ENCODE measurements at regions not wholly inside any gene's neighbourhood (a gene's known extent, or its start where the extent isn't known, plus 50 kb on each side); places are given as distances from the start of the nearest gene placed in this dataset.

- TF ChIP-seq CTCF (IDR thresholded peaks at IDR 0.05) (no peak), POLR2AphosphoS5 (IDR thresholded peaks at IDR 0.05; ENCODE audit: low read depth, low read length) (no peak)
Measured at GRCh38 chr1:64403331-64403730, 66.6 kb upstream of the CACHD1 start.

Data from Panc1 (cell line).